OCI-LY3 (cell line): ENCODE measurements at regions not wholly inside any gene's neighbourhood (a gene's known extent, or its start where the extent isn't known, plus 50 kb on each side); places are given as distances from the start of the nearest gene placed in this dataset.

Experiments used
- H2AFZ ChIP-seq: fragments of 200-600, 300-600 bp; shearing (Covaris generic); 2 replicates; pipeline ENCODE4 v1.6.0; 2014; ENCODE audit warnings: antibody characterized with exemption, low read depth, low read length
- H3K27ac ChIP-seq: fragments of 200-600, 300-600 bp; sonication (generic); 2 replicates; pipeline ENCODE4 v1.5.1; 2014; ENCODE audit warnings: mild to moderate bottlenecking, low read length, moderate library complexity, mixed read lengths
- H3K27me3 ChIP-seq: fragments of 200-600, 300-600 bp; sonication (generic); 2 replicates; pipeline ENCODE4 v1.6.1; 2014; ENCODE audit warnings: low read depth, low read length, mixed read lengths
- H3K36me3 ChIP-seq: fragments of 200-600, 300-600 bp; sonication (generic); replicated peaks from 2 replicates; pipeline ENCODE3; 2014; ENCODE audit warnings: low read depth, low read length, mixed read lengths
- H3K4me1 ChIP-seq: fragments of 300-600, 200-600 bp; sonication (generic); 2 replicates; pipeline ENCODE4 v1.6.1; 2014; ENCODE audit warnings: low read length, mixed read lengths
- H3K4me2 ChIP-seq: fragments of 200-600, 300-600 bp; sonication (generic); 2 replicates; pipeline ENCODE4 v1.6.1; 2014; ENCODE audit warnings: low read length, mixed read lengths
- H3K4me3 ChIP-seq: fragments of 300-600, 200-600 bp; sonication (generic); 2 replicates; pipeline ENCODE4 v1.5.1; 2014; ENCODE audit warnings: antibody characterized with exemption, mild to moderate bottlenecking, low read length, moderate library complexity
- H3K79me2 ChIP-seq: fragments of 300-600, 200-600 bp; shearing (Covaris generic); 2 replicates; pipeline ENCODE4 v1.6.1; 2014; ENCODE audit warnings: mild to moderate bottlenecking, low read length, mixed read lengths
- H3K9ac ChIP-seq: fragments of 300-600, 200-600 bp; shearing (Covaris generic); 2 replicates; pipeline ENCODE4 v1.6.0; 2014; ENCODE audit warnings: mild to moderate bottlenecking, low read length, moderate library complexity
- H3K9me3 ChIP-seq: fragments of 200-600, 300-600 bp; shearing (Covaris generic); 2 replicates; pipeline ENCODE4 v1.6.1; 2014; ENCODE audit warnings: low read length, mixed read lengths; ENCODE audit not compliant: insufficient read depth
- H4K20me1 ChIP-seq: fragments of 200-600, 300-600 bp; sonication (generic); 2 replicates; pipeline ENCODE4 v1.6.1; 2016; ENCODE audit warnings: low read length, mixed read lengths; ENCODE audit not compliant: insufficient read depth
- CTCF ChIP-seq: fragments of 200-600, 300-600 bp; sonication (generic); IDR thresholded peaks from 2 replicates; pipeline ENCODE4 v1.5.1; 2014; ENCODE audit warnings: antibody characterized with exemption, low read length, low read depth
- EZH2phosphoT487 ChIP-seq: fragments of 200-600 bp; shearing (Covaris generic); IDR thresholded peaks from 2 replicates; pipeline ENCODE4 v1.6.1; 2018; ENCODE audit warnings: antibody characterized with exemption, mixed run types, low read depth

- Histone ChIP-seq H4K20me1 (no peaks in the 10 kb centered on the region), H3K9me3 (no peaks in the 10 kb centered on the region), H3K4me1 (peaks cover 5% of the 10 kb centered on the region), H3K4me2 (no peak overlapping the region), H3K36me3 (no peaks in the 10 kb centered on the region), H3K27ac (no peak overlapping the region), H3K9ac (no peak overlapping the region), H2AFZ (no peak overlapping the region), H3K27me3 (peaks cover 35% of the 10 kb centered on the region), H3K4me3 (no peak overlapping the region), H3K79me2 (no peaks in the 10 kb centered on the region)
- no peak for TF ChIP-seq EZH2phosphoT487
- TF ChIP-seq CTCF, result no peak
Measured at GRCh38 chr2:148577845-148578492, 66.6 kb upstream of the EPC2 start.

- H3K36me3 ChIP-seq, result no peaks in the 10 kb centered on the region
Measured at GRCh38 chr2:148578493-148578884, 66.1 kb upstream of the EPC2 start.

GRCh38 chr2:148582679-148583511, 61.7 kb upstream of the EPC2 start:
- Histone ChIP-seq H4K20me1 (no peaks in the 10 kb centered on the region), H2AFZ (no peak overlapping the region), H3K4me1 (peaks cover 10% of the 10 kb centered on the region), H3K9ac (no peak overlapping the region), H3K27me3 (peaks cover 25% of the 10 kb centered on the region), H3K9me3 (no peaks in the 10 kb centered on the region), H3K36me3 (no peaks in the 10 kb centered on the region), H3K27ac (no peak overlapping the region), H3K4me2 (no peak overlapping the region), H3K4me3 (no peak overlapping the region), H3K79me2 (no peaks in the 10 kb centered on the region)
- TF ChIP-seq CTCF (peak; percentile 25), EZH2phosphoT487 (no peak)

More at GRCh38 chr2:148578493-148578884, 66.1 kb upstream of the EPC2 start:
- Histone ChIP-seq H3K4me3 (no peak overlapping the region), H3K79me2 (no peaks in the 10 kb centered on the region), H2AFZ (no peak overlapping the region), H3K4me2 (no peak overlapping the region), H3K27ac (no peak overlapping the region), H3K27me3 (peaks cover 35% of the 10 kb centered on the region), H4K20me1 (no peaks in the 10 kb centered on the region), H3K9ac (no peak overlapping the region), H3K9me3 (no peaks in the 10 kb centered on the region), H3K4me1 (peaks cover 10% of the 10 kb centered on the region)
- TF ChIP-seq CTCF (no peak), EZH2phosphoT487 (no peak)

GRCh38 chr2:148585696-148586095, 58.9 kb upstream of the EPC2 start:
- Histone ChIP-seq H3K27me3 (peaks cover 7% of the 10 kb centered on the region; the same call in 1 of the 2 replicates), H3K4me2 (no peak overlapping the region), H4K20me1 (no peaks in the 10 kb centered on the region), H3K4me3 (no peak overlapping the region), H3K27ac (no peak overlapping the region), H3K4me1 (peaks cover 16% of the 10 kb centered on the region), H3K79me2 (no peaks in the 10 kb centered on the region), H3K9ac (no peak overlapping the region), H3K36me3 (no peaks in the 10 kb centered on the region), H2AFZ (no peak overlapping the region), H3K9me3 (no peaks in the 10 kb centered on the region)
- TF ChIP-seq CTCF (no peak; the same call in 1 of the 2 replicates), EZH2phosphoT487 (no peak)
